GM18498 (cell line): ENCODE measurements at regions not wholly inside any gene's neighbourhood (a gene's known extent, or its start where the extent isn't known, plus 50 kb on each side); places are given as distances from the start of the nearest gene placed in this dataset.
"Not testable (repeated sequence)": the region's sequence is repeated elsewhere in the genome, so short reads cannot be mapped to it uniquely, and the experiment has no call there.

ENCODE experiments used
- ATAC-seq: cut with Tn5 transposase; IDR thresholded peaks from one replicate; pipeline ENCODE4 v1.9.1; 2021; ENCODE audit warnings: mild to moderate bottlenecking, moderate library complexity; ENCODE audit not compliant: unreplicated experiment

DNA sequence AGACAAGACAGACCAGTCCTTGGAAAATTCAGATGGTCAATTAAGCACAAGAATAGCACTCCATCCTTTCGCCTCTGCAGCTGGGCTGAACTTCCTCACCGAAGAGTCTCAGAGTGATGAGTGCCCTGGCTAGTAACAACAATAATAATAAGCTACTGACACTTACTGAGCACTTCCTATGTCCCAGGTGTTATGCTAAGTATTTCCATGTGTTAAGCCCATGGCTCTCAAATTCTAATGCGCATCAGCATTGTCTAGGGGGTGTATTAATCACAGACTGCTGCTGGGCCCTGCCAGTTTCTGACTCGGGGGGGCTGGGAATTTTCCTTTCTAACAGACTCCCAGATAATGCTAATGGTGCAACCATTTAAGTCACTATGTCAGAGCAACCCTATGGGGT, 118.2 kb upstream of the LRFN2 start:
- ATAC-seq, result no peak

DNA sequence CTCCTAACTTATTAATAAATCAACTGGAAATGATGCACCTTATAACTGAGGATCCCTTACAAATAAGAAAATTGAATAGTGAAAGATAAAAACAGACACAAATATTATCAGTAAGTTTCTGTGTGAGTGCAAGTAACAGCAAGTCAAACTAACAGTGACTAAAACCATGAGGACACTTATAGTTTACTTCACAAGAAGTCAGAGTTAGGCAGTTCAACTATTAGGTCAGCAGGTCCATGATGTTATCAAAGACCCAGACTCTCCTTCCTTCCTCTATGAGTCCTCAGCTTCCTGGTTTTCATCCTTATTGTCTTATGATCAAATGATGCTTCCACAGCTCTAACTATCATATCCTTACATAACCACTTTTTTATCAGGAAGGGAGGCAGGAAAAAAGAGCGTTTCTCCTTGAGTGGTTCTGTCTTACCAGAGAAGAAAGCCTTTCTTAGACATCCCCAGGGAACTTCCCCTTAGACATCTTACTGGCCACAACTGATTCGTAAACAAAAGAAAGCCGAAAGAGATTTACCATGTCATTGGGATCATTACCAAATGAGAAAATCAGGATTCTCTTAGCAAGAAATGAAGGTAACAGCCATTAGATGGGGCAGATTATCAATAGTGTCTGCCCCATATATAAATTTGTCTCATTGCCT, 114.3 kb upstream of the LRFN2 start:
- ATAC-seq, result no peak

- no peak for ATAC-seq
Observed at GRCh38 chr6:40700006-40700580, 112.9 kb upstream of the LRFN2 start.

- ATAC-seq, result no peak
Observed at GRCh38 chr6:40695750-40696415, 108.7 kb upstream of the LRFN2 start.

- ATAC-seq, result no peak
Observed at GRCh38 chr6:40695114-40695513, 108.0 kb upstream of the LRFN2 start.

- no peak for ATAC-seq
Observed at GRCh38 chr6:40693768-40694167, 106.6 kb upstream of the LRFN2 start.

DNA sequence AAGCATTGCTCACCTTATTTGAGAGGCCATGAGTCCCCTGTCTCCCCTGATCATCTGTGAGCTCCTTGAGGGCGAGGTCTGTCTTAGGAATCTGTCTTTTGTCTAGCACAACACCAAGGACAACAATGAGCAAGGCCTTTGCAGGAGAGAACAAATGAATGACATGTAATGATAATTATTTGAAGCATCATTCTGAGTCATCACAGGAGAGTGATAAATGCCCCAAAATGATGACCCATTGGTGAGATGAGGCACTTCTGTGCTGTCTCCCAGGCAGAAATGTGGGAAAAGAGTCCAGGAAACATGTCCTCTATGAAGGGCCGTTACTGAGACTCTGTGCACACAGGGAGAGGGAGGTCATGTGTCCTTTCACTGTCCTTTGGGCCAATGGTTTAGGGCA, 105.2 kb upstream of the LRFN2 start:
- no peak for ATAC-seq

GRCh38 chr6:40689185-40689584, 102.0 kb upstream of the LRFN2 start:
- no peak for ATAC-seq

GRCh38 chr6:40688214-40688761, 101.1 kb upstream of the LRFN2 start:
- ATAC-seq, result no peak

DNA sequence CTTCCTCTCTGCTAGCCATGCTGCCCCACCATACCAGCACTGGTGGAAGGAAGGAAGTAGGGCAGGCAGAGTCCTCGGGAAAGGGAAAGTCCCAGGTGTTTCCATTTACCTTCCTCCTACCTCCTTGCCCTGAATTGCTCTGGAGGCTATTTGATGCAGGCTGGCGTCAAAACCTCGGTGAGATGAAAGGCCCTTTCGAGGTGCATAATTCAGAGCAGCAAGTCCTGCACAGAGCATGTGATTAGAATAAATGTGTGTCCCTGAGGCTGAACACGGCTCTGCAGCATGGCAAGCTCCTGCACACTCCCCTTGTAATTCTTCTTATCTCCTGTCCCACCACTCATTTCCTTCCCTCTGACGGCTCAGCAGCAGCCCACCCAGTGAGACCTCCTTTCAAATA, 98.7 kb upstream of the LRFN2 start:
- ATAC-seq, result no peak

DNA sequence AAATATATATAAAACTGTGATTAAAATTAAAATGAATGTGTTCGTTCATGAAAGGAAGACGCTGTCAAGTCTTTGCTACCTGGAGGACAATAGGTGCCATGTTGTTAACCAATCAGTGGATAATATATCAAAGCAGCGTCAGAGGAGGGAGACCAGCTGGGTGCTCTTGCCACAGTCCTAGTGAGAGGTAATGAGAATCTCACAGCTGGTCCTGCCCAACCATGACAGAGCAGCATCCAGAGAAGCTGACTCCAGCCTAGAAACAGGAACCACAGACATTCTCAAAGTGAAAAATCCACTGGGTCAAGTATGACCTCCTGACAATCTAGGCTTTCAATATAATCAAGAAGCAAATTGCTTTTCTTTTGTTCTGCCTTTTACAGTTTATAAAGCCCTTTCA, 94.5 kb upstream of the LRFN2 start:
- ATAC-seq, result no peak

GRCh38 chr6:40678941-40679340, 91.8 kb upstream of the LRFN2 start:
- no peak for ATAC-seq

GRCh38 chr6:40674170-40674569, 87.0 kb upstream of the LRFN2 start:
- no peak for ATAC-seq

DNA sequence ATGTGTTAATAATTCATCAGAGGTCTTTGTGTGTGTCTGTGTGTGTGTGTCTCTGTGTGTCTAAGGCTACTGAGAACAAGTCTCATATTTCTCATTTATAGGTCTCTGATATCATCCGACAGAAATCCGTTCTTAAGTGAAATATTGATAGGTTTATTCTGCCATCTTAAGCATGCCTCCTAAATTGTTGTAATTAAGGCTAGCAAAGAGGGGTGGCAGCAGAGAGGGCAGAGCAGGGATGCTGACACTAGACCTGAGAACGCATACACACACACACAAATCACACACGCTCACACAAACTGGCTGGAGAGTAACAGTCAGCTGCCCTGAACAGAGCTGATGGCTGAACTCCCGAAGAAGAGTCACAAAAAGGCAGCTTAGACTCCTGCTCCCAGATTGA, 84.9 kb upstream of the LRFN2 start:
- no peak for ATAC-seq

- no peak for ATAC-seq
Observed at GRCh38 chr6:40671694-40672050, 84.5 kb upstream of the LRFN2 start.

- ATAC-seq, result no peak
Observed at GRCh38 chr6:40671001-40671693, 84.0 kb upstream of the LRFN2 start.

GRCh38 chr6:40669343-40669742, 82.2 kb upstream of the LRFN2 start:
- no peak for ATAC-seq

DNA sequence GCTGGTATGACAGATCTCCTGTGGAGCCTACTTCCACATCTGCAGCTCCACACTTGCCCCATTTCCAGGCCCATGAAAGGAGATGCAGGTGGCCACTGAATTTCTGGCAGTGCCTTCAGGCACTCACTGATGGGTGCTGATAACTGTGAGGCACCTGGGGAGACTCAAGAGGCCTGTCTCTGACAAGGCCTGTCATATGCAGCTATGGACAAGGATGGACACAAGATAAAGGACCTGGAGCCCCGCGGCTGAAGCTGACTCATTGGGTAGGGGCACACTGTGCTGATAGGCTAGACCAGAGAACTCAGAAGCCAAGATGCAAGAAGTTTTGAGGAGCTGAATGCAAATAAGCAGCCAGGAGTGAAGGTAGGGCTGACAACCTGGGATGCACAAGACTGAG, 81.0 kb upstream of the LRFN2 start:
- ATAC-seq, result no peak

GRCh38 chr6:40666530-40666929, 79.4 kb upstream of the LRFN2 start:
- ATAC-seq, result no peak

- ATAC-seq, result no peak
Observed at GRCh38 chr6:40661726-40662125, 74.6 kb upstream of the LRFN2 start.

GRCh38 chr6:40656772-40657171, 69.6 kb upstream of the LRFN2 start:
- ATAC-seq, result not testable (repeated sequence)

- no peak for ATAC-seq
Observed at GRCh38 chr6:40654828-40655227, 67.7 kb upstream of the LRFN2 start.
